Panc1 (cell line): ENCODE measurements at regions not wholly inside any gene's neighbourhood (a gene's known extent, or its start where the extent isn't known, plus 50 kb on each side); places are given as distances from the start of the nearest gene placed in this dataset.

Experiments used
- ATAC-seq: fragments of 200-7000 bp; cut with Tn5 transposase; 2 replicates; pipeline ENCODE4 v1.9.1; 2020; ENCODE audit warnings: mild to moderate bottlenecking, moderate library complexity
- BruUV-seq: library from RNA; stranded (reverse); fragments of 400-500 nt; replicated peaks from 2 replicates; lab custom pipeline; 2021; lab: Mats Ljungman, UMichigan
- CTCF ChIA-PET: fragments of 300-600 bp; sonication (Branson Sonifier 250); formaldehyde crosslinking; loops from one replicate; lab custom pipeline; 2022; ENCODE audit warnings: antibody characterized with exemption; lab: Charles Lee
- POLR2A ChIA-PET: fragments of 300-600 bp; sonication (Branson Sonifier 250); formaldehyde crosslinking; loops from one replicate; lab custom pipeline; 2022; ENCODE audit warnings: antibody characterized with exemption; lab: Charles Lee
- DNase-seq: peaks from one replicate; pipeline ENCODE4 v3.0.0-alpha.2; 2010; ENCODE audit warnings: low read depth, low spot score
- H3K27ac ChIP-seq: 2 replicates; pipeline ENCODE4 v1.5.1; 2011; ENCODE audit warnings: mild to moderate bottlenecking, low read length, inconsistent platforms
- H3K27me3 ChIP-seq: fragments of 200-500 bp; sonication (Bioruptor generic); 2 replicates; pipeline ENCODE4 v1.6.0; 2014; ENCODE audit warnings: low read length, inconsistent platforms; ENCODE audit not compliant: control insufficient read depth, insufficient read depth
- H3K36me3 ChIP-seq: fragments of 200-500 bp; sonication (Bioruptor generic); 2 replicates; pipeline ENCODE4 v1.5.1; 2014; ENCODE audit warnings: inconsistent platforms, mild to moderate bottlenecking, low read length, moderate library complexity; ENCODE audit not compliant: control insufficient read depth, insufficient read depth
- H3K4me1 ChIP-seq: 2 replicates; pipeline ENCODE4 v1.5.1; 2011; ENCODE audit warnings: inconsistent platforms, mild to moderate bottlenecking, low read length, moderate library complexity; ENCODE audit not compliant: control insufficient read depth, insufficient read depth
- H3K4me3 ChIP-seq, 2 experiments: 2 replicates each; pipeline ENCODE4 v1.5.1; 2011 to 2012; ENCODE audit warnings: low read depth in 2 of 2, low read length in 2 of 2, mild to moderate bottlenecking in 2 of 2, inconsistent platforms in 1 of 2, moderate library complexity in 1 of 2
- H3K9me3 ChIP-seq: fragments of 200-500 bp; sonication (Bioruptor generic); 2 replicates; pipeline ENCODE4 v1.5.1; 2014; ENCODE audit warnings: low read depth, mild to moderate bottlenecking, inconsistent platforms, low read length, moderate library complexity; ENCODE audit not compliant: control insufficient read depth, insufficient read depth
- POLR2AphosphoS5 ChIP-seq: IDR thresholded peaks from 2 replicates; pipeline ENCODE4 v1.6.1; 2012; ENCODE audit warnings: mild to moderate bottlenecking, low read depth, low read length, moderate library complexity
- SIN3A ChIP-seq: IDR thresholded peaks from 2 replicates; pipeline ENCODE4 v1.6.1; 2012; ENCODE audit warnings: low read depth, mild to moderate bottlenecking, low read length, moderate library complexity, borderline replicate concordance; ENCODE audit not compliant: insufficient read depth
- TCF7L2 ChIP-seq: IDR thresholded peaks from 2 replicates; pipeline ENCODE4 v1.6.1; 2011; ENCODE audit warnings: mild to moderate bottlenecking, low read depth, low read length, inconsistent platforms
- in situ Hi-C: cut with HindIII; loops from 2 replicates; pipeline ENCODE4 v1.10.0; 2016; ENCODE audit warnings: low sequenced_read_pairs, low pct_unique_long_range_greater_than_20kb
- intact Hi-C: fragments of 100-400 bp; cut with micrococcal nuclease; formaldehyde crosslinking; loops from one replicate; pipeline ENCODE4 v1.10.0; 2022; ENCODE audit not compliant: unreplicated experiment
- TF ChIP-seq, protein P1 (sequence below): fragments of 450-650 bp; IDR thresholded peaks from 2 replicates; pipeline ENCODE4 v1.5.1; 2017; ENCODE audit warnings: mild to moderate bottlenecking
- TF ChIP-seq, protein P2 (sequence below), 2 experiments: IDR thresholded peaks; 2 replicates each; pipeline ENCODE4 v1.6.1; 2011 to 2012; ENCODE audit warnings: low read depth in 2 of 2, control low read depth in 1 of 2, low read length in 1 of 2, mild to moderate bottlenecking in 1 of 2, moderate library complexity in 1 of 2; ENCODE audit not compliant: insufficient read depth in 1 of 2

- ATAC-seq (no peak), DNase-seq (no peak)
- Histone ChIP-seq H3K27me3 (no peaks in the 10 kb centered on the region), H3K4me1 (no peaks in the 10 kb centered on the region), H3K9me3 (no peaks in the 10 kb centered on the region), H3K4me3 (no peak overlapping the region), H3K27ac (no peak overlapping the region), H3K36me3 (no peaks in the 10 kb centered on the region; the same call in 1 of the 2 replicates)
- CTCF ChIA-PET = no interaction called here
- intact Hi-C loops = no loop called here
- TF ChIP-seq, protein P1, sequence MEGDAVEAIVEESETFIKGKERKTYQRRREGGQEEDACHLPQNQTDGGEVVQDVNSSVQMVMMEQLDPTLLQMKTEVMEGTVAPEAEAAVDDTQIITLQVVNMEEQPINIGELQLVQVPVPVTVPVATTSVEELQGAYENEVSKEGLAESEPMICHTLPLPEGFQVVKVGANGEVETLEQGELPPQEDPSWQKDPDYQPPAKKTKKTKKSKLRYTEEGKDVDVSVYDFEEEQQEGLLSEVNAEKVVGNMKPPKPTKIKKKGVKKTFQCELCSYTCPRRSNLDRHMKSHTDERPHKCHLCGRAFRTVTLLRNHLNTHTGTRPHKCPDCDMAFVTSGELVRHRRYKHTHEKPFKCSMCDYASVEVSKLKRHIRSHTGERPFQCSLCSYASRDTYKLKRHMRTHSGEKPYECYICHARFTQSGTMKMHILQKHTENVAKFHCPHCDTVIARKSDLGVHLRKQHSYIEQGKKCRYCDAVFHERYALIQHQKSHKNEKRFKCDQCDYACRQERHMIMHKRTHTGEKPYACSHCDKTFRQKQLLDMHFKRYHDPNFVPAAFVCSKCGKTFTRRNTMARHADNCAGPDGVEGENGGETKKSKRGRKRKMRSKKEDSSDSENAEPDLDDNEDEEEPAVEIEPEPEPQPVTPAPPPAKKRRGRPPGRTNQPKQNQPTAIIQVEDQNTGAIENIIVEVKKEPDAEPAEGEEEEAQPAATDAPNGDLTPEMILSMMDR = no peak
- TF ChIP-seq, protein P2, sequence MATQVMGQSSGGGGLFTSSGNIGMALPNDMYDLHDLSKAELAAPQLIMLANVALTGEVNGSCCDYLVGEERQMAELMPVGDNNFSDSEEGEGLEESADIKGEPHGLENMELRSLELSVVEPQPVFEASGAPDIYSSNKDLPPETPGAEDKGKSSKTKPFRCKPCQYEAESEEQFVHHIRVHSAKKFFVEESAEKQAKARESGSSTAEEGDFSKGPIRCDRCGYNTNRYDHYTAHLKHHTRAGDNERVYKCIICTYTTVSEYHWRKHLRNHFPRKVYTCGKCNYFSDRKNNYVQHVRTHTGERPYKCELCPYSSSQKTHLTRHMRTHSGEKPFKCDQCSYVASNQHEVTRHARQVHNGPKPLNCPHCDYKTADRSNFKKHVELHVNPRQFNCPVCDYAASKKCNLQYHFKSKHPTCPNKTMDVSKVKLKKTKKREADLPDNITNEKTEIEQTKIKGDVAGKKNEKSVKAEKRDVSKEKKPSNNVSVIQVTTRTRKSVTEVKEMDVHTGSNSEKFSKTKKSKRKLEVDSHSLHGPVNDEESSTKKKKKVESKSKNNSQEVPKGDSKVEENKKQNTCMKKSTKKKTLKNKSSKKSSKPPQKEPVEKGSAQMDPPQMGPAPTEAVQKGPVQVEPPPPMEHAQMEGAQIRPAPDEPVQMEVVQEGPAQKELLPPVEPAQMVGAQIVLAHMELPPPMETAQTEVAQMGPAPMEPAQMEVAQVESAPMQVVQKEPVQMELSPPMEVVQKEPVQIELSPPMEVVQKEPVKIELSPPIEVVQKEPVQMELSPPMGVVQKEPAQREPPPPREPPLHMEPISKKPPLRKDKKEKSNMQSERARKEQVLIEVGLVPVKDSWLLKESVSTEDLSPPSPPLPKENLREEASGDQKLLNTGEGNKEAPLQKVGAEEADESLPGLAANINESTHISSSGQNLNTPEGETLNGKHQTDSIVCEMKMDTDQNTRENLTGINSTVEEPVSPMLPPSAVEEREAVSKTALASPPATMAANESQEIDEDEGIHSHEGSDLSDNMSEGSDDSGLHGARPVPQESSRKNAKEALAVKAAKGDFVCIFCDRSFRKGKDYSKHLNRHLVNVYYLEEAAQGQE (IDR thresholded peaks at IDR 0.05; ENCODE audit: insufficient read depth in 1 of 2, low read depth in 2 of 2, low read length in 1 of 2) = no peak
- POLR2A ChIA-PET = no interaction called here
- in situ Hi-C loops = no loop called here
- BruUV-seq = no TSS peak
Measured at GRCh38 chr4:121597346-121597934, 99.3 kb downstream of the ANXA5 start.

DNA sequence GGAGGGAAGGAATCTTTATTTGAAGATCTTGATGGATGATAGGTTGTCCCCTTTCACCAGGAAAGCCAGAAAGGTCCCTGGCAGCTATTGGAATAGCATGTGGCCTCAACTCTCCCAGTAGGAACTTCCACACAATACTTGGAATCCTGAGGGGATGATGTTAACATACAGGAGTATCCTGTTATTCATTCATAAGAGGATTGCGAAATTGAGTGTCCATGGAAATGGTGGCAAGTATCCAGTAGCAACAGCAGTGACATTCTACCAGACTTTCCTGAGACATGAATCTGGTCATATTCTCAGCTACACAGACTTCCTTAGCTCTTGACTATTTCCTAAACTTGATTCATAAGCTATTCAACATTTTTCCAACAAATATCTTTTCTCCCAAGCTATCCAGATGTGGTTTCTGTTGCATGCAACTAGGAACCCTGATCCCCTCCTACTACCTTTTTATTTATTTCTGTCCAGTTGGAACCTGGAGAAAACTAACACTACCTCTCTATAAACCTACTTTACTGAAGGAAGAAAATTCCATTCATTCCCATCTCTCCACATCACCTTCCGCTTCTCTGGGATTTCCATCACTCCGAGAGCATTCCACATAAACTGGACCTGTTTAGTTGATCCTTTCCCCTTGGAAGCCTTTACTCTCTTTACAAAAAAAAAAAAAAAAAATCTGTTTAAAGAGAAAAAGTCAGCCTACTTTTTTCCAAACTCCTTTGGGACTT, 101.8 kb downstream of the ANXA5 start:
- H3K36me3 ChIP-seq = no peaks in the 10 kb centered on the region
- no peaks in the 10 kb centered on the region for H3K4me1 ChIP-seq
- POLR2A ChIA-PET = no interaction called here
- TF ChIP-seq TCF7L2 (no peak), SIN3A (no peak), POLR2AphosphoS5 (no peak)
- TF ChIP-seq, protein P2 (IDR thresholded peaks at IDR 0.05; ENCODE audit: insufficient read depth in 1 of 2, low read depth in 2 of 2, low read length in 1 of 2) = no peak
- TF ChIP-seq, protein P1 = no peak
- H3K4me3 ChIP-seq = no peak overlapping the region
- CTCF ChIA-PET = no interaction called here
- BruUV-seq = no TSS peak
- no peak for ATAC-seq
- H3K9me3 ChIP-seq = no peaks in the 10 kb centered on the region
- H3K27me3 ChIP-seq = no peaks in the 10 kb centered on the region; the same call in 1 of the 2 replicates
- no peak for DNase-seq
- intact Hi-C loops (no loop called here), in situ Hi-C loops (no loop called here)
- H3K27ac ChIP-seq = no peak overlapping the region
